ENCODE measurements at regions not wholly inside any gene's neighbourhood (a gene's known extent, or its start where the extent isn't known, plus 50 kb on each side); places are given as distances from the start of the nearest gene placed in this dataset.

DNA sequence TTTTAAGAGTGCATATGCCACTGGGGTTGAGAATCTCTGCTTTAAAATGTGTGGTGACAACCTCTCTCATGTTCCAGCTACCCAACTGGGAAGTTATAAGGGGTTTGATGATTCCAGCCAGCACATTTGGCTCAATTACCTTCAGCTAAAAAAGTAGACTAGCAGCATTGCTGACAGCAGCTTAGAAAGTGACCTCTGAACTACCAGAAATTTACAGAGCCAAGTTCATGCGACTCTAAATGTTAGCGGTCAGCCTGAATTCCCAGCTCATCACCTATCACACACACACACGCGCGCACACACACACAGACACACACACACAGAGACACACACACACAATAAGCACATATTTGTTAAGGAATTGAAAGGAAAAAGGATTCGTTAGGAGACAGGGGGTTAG is 377.5 kb downstream of the TMEM167A start:
- Histone ChIP-seq H3K9me3 (no peaks in the 10 kb centered on the region), H3K4me1 (no peaks in the 10 kb centered on the region), H3K27me3 (no peaks in the 10 kb centered on the region), H3K27ac (no peak overlapping the region), H3K36me3 (no peaks in the 10 kb centered on the region), H3K4me3 (no peak overlapping the region)
- no peak for DNase-seq
- TF ChIP-seq, protein P1, sequence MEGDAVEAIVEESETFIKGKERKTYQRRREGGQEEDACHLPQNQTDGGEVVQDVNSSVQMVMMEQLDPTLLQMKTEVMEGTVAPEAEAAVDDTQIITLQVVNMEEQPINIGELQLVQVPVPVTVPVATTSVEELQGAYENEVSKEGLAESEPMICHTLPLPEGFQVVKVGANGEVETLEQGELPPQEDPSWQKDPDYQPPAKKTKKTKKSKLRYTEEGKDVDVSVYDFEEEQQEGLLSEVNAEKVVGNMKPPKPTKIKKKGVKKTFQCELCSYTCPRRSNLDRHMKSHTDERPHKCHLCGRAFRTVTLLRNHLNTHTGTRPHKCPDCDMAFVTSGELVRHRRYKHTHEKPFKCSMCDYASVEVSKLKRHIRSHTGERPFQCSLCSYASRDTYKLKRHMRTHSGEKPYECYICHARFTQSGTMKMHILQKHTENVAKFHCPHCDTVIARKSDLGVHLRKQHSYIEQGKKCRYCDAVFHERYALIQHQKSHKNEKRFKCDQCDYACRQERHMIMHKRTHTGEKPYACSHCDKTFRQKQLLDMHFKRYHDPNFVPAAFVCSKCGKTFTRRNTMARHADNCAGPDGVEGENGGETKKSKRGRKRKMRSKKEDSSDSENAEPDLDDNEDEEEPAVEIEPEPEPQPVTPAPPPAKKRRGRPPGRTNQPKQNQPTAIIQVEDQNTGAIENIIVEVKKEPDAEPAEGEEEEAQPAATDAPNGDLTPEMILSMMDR (IDR thresholded peaks at IDR 0.05), result no peak
- no peak for TF ChIP-seq POLR2A (IDR thresholded peaks at IDR 0.05)
- intact Hi-C loops (cut with DNase I; ENCODE audit: low total_unique reads), result no loop called here

- TF ChIP-seq, protein P1 (IDR thresholded peaks at IDR 0.05), result no peak
- no peak for TF ChIP-seq POLR2A (IDR thresholded peaks at IDR 0.05)
- no peaks in the 10 kb centered on the region for H3K27me3 ChIP-seq
- no peak for DNase-seq
- H3K9me3 ChIP-seq, result no peaks in the 10 kb centered on the region
- H3K27ac ChIP-seq, result no peak overlapping the region
- H3K36me3 ChIP-seq, result no peaks in the 10 kb centered on the region
- no peak overlapping the region for H3K4me3 ChIP-seq
- H3K4me1 ChIP-seq, result no peaks in the 10 kb centered on the region
- intact Hi-C loops (cut with DNase I; ENCODE audit: low total_unique reads), result no loop called here
Observed at GRCh38 chr5:82698026-82698425, 379.2 kb downstream of the TMEM167A start.

- Histone ChIP-seq H3K36me3 (no peaks in the 10 kb centered on the region), H3K27me3 (no peaks in the 10 kb centered on the region), H3K4me3 (no peak overlapping the region), H3K9me3 (no peaks in the 10 kb centered on the region), H3K4me1 (no peaks in the 10 kb centered on the region), H3K27ac (no peak overlapping the region)
- no peak for DNase-seq
- intact Hi-C loops (cut with DNase I; ENCODE audit: low total_unique reads), result no loop called here
- TF ChIP-seq, protein P1 (IDR thresholded peaks at IDR 0.05), result no peak
- TF ChIP-seq POLR2A (IDR thresholded peaks at IDR 0.05), result no peak
Observed at GRCh38 chr5:82694711-82695285, 382.4 kb downstream of the TMEM167A start.

- Histone ChIP-seq H3K36me3 (no peaks in the 10 kb centered on the region), H3K27ac (no peak overlapping the region), H3K9me3 (no peaks in the 10 kb centered on the region), H3K4me3 (no peak overlapping the region), H3K4me1 (no peaks in the 10 kb centered on the region), H3K27me3 (no peaks in the 10 kb centered on the region)
- DNase-seq, result no peak
- intact Hi-C loops (cut with DNase I; ENCODE audit: low total_unique reads), result no loop called here
- TF ChIP-seq, protein P1 (IDR thresholded peaks at IDR 0.05), result no peak
- no peak for TF ChIP-seq POLR2A (IDR thresholded peaks at IDR 0.05)
Observed at GRCh38 chr5:82692826-82693225, 384.4 kb downstream of the TMEM167A start.

GRCh38 chr5:82684659-82685058 is 392.5 kb downstream of the TMEM167A start:
- Histone ChIP-seq H3K27me3 (no peaks in the 10 kb centered on the region), H3K36me3 (peaks cover 0 to 3% of the 10 kb centered on the region in 2 donors), H3K27ac (no peak overlapping the region), H3K4me3 (no peak overlapping the region), H3K4me1 (no peaks in the 10 kb centered on the region), H3K9me3 (no peaks in the 10 kb centered on the region)
- DNase-seq, result no peak
- TF ChIP-seq, protein P1 (IDR thresholded peaks at IDR 0.05), result no peak
- no peak for TF ChIP-seq POLR2A (IDR thresholded peaks at IDR 0.05)
- intact Hi-C loops (cut with DNase I; ENCODE audit: low total_unique reads), result no loop called here

All from uterus (tissue), 3 donors.